H1 (cell line): ENCODE measurements at regions not wholly inside any gene's neighbourhood (a gene's known extent, or its start where the extent isn't known, plus 50 kb on each side); places are given as distances from the start of the nearest gene placed in this dataset.

Source experiments
- CTCF ChIA-PET: fragments of 300-600 bp; sonication (Branson Sonifier 250); formaldehyde crosslinking; loops from one replicate; lab custom pipeline; 2021; ENCODE audit not compliant: partially characterized antibody; lab: Charles Lee
- POLR2A ChIA-PET: fragments of 300-600 bp; sonication (Branson Sonifier 250); formaldehyde crosslinking; loops from one replicate; lab custom pipeline; 2021; ENCODE audit warnings: inconsistent platforms; ENCODE audit not compliant: partially characterized antibody; lab: Charles Lee
- DNase-seq, 2 experiments: peaks; one replicate each; pipeline versions ENCODE4 v3.0.0 to v3.0.0-alpha.2; 2010 to 2022; ENCODE audit warnings: low spot score in 2 of 2, low read depth in 1 of 2, mixed read lengths in 1 of 2
- FAIRE-seq: peaks from 2 replicates; lab custom pipeline; 2011; peaks lifted over from hg19 to GRCh38; lab: Jason Lieb, UNC
- H2AFZ ChIP-seq: 2 replicates; pipeline ENCODE4 v1.8.1; 2012; ENCODE audit warnings: low read length, inconsistent platforms
- H2AK5ac ChIP-seq: 2 replicates; pipeline ENCODE4 v1.6.1; 2013; ENCODE audit warnings: low read depth, low read length
- H2BK120ac ChIP-seq: replicated peaks from 2 replicates; pipeline ENCODE3; 2013; ENCODE audit warnings: low read depth, low read length, inconsistent platforms
- H2BK12ac ChIP-seq: 2 replicates; pipeline ENCODE4 v1.6.1; 2013; ENCODE audit warnings: low read depth, low read length
- H2BK15ac ChIP-seq: 2 replicates; pipeline ENCODE4 v1.6.1; 2013; ENCODE audit warnings: low read length
- H2BK20ac ChIP-seq: 2 replicates; pipeline ENCODE4 v1.6.1; 2013; ENCODE audit warnings: low read length
- H2BK5ac ChIP-seq: 2 replicates; pipeline ENCODE4 v1.6.1; 2013; ENCODE audit warnings: low read depth, low read length
- H3K14ac ChIP-seq: 2 replicates; pipeline ENCODE4 v1.6.1; 2013; ENCODE audit warnings: inconsistent platforms; ENCODE audit not compliant: insufficient read length
- H3K18ac ChIP-seq: 2 replicates; pipeline ENCODE4 v1.6.1; 2013; ENCODE audit warnings: low read length; ENCODE audit errors: extremely low read depth
- H3K23ac ChIP-seq: 2 replicates; pipeline ENCODE4 v1.6.1; 2013; ENCODE audit warnings: inconsistent platforms; ENCODE audit not compliant: insufficient read length
- H3K23me2 ChIP-seq: 2 replicates; pipeline ENCODE4 v1.6.1; 2013; ENCODE audit warnings: low read depth, low read length
- H3K27ac ChIP-seq: 2 replicates; pipeline ENCODE4 v1.6.1; 2011; ENCODE audit warnings: low read depth, low read length, inconsistent platforms
- H3K27me3 ChIP-seq, 4 experiments: replicated peaks in 1 of 4; 1 replicate in 1 of 4; 2 replicates in 3 of 4; pipeline versions ENCODE4 v1.6.1 to v1.8.1; 2011 to 2013; ENCODE audit warnings: low read length in 3 of 4, mild to moderate bottlenecking in 3 of 4, inconsistent platforms in 2 of 4, mixed read lengths in 2 of 4, moderate library complexity in 1 of 4; ENCODE audit not compliant: control insufficient read depth in 3 of 4, insufficient read depth in 3 of 4; ENCODE audit errors: extremely low read depth in 1 of 4
- H3K36me3 ChIP-seq, 4 experiments: 2 replicates each; pipeline versions ENCODE4 v1.6.1 to v1.8.1; 2011 to 2013; ENCODE audit warnings: mild to moderate bottlenecking in 4 of 4, low read length in 3 of 4, moderate library complexity in 2 of 4, control low read depth in 1 of 4, inconsistent platforms in 1 of 4; ENCODE audit not compliant: insufficient read depth in 4 of 4, control insufficient read depth in 2 of 4
- H3K4ac ChIP-seq: replicated peaks from 2 replicates; pipeline ENCODE3; 2013; ENCODE audit warnings: low read length, low read depth, mixed read lengths, inconsistent platforms; ENCODE audit not compliant: insufficient read length
- H3K4me1 ChIP-seq, 4 experiments: replicated peaks in 1 of 4; 1 replicate in 1 of 4; 2 replicates in 3 of 4; pipeline versions ENCODE4 v1.6.1 to v1.8.1; 2011 to 2013; ENCODE audit warnings: low read length in 3 of 4, inconsistent platforms in 2 of 4, mixed read lengths in 1 of 4; ENCODE audit not compliant: insufficient read depth in 4 of 4, control insufficient read depth in 3 of 4
- H3K4me2 ChIP-seq, 2 experiments: 2 replicates each; pipeline versions ENCODE4 v1.6.1 to v1.8.1; 2011 to 2013; ENCODE audit warnings: low read depth in 2 of 2, low read length in 2 of 2, control low read depth in 1 of 2, inconsistent platforms in 1 of 2, mild to moderate bottlenecking in 1 of 2; ENCODE audit not compliant: insufficient read depth in 1 of 2
- H3K4me3 ChIP-seq, 4 experiments: fragments of 200-600, 300-600 bp in 1 of 4; sonication (generic), shearing (Covaris generic), sonication (Bioruptor Twin) in 1 of 4; 2 replicates each; pipeline versions ENCODE4 v1.5.1 to v1.8.1; 2011 to 2016; ENCODE audit warnings: low read length in 4 of 4, low read depth in 3 of 4, control low read depth in 2 of 4, inconsistent platforms in 2 of 4, mild to moderate bottlenecking in 2 of 4, mixed read lengths in 1 of 4, moderate library complexity in 1 of 4; ENCODE audit not compliant: insufficient read depth in 2 of 4; ENCODE audit errors: extremely low read depth in 1 of 4
- H3K56ac ChIP-seq: replicated peaks from 2 replicates; pipeline ENCODE3; 2013; ENCODE audit warnings: low read depth, mild to moderate bottlenecking, mixed read lengths, low read length, inconsistent platforms; ENCODE audit not compliant: insufficient read length
- H3K79me1 ChIP-seq: 2 replicates; pipeline ENCODE4 v1.6.1; 2013; ENCODE audit warnings: low read depth, low read length, control low read depth
- H3K79me2 ChIP-seq, 2 experiments: 2 replicates each; pipeline versions ENCODE4 v1.6.1 to v1.8.1; 2012 to 2013; ENCODE audit warnings: low read length in 2 of 2, mild to moderate bottlenecking in 2 of 2, inconsistent platforms in 1 of 2; ENCODE audit not compliant: insufficient read depth in 2 of 2, control insufficient read depth in 1 of 2
- H3K9ac ChIP-seq, 4 experiments: replicated peaks in 1 of 4; 1 replicate in 1 of 4; 2 replicates in 3 of 4; pipeline versions ENCODE4 v1.6.1 to v1.8.1; 2011 to 2013; ENCODE audit warnings: low read depth in 3 of 4, low read length in 3 of 4, control low read depth in 2 of 4, mild to moderate bottlenecking in 2 of 4, moderate library complexity in 2 of 4, inconsistent platforms in 1 of 4; ENCODE audit errors: extremely low read depth in 1 of 4
- H3K9me3 ChIP-seq, 2 experiments: 2 replicates each; pipeline versions ENCODE4 v1.6.1 to v1.8.1; 2012 to 2013; ENCODE audit warnings: mild to moderate bottlenecking in 2 of 2, moderate library complexity in 2 of 2, control low read depth in 1 of 2, inconsistent platforms in 1 of 2, low read depth in 1 of 2, low read length in 1 of 2, mixed read lengths in 1 of 2; ENCODE audit not compliant: insufficient read depth in 2 of 2
- H4K20me1 ChIP-seq, 2 experiments: replicated peaks in 1 of 2; 2 replicates each; pipeline versions ENCODE3 to v1.8.1; 2011 to 2013; ENCODE audit warnings: inconsistent platforms in 2 of 2, low read length in 2 of 2, mild to moderate bottlenecking in 1 of 2; ENCODE audit not compliant: insufficient read depth in 2 of 2, control insufficient read depth in 1 of 2
- H4K5ac ChIP-seq: 2 replicates; pipeline ENCODE4 v1.6.1; 2013; ENCODE audit warnings: low read length, low read depth, mixed read lengths, inconsistent platforms; ENCODE audit not compliant: insufficient read length
- H4K8ac ChIP-seq: 2 replicates; pipeline ENCODE4 v1.8.0; 2013; ENCODE audit warnings: mild to moderate bottlenecking, moderate library complexity, low read length, inconsistent platforms; ENCODE audit not compliant: insufficient read depth; ENCODE audit errors: extremely low read depth
- H4K91ac ChIP-seq: replicated peaks from 2 replicates; pipeline ENCODE3; 2013; ENCODE audit warnings: low read length, mixed read lengths, inconsistent platforms; ENCODE audit not compliant: insufficient read length
- KDM5A ChIP-seq: fragments of 200-600 bp; IDR thresholded peaks from 2 replicates; pipeline ENCODE4 v1.7.1; 2012; ENCODE audit warnings: mild to moderate bottlenecking, low read length, inconsistent platforms, mixed read lengths
- PHF8 ChIP-seq: fragments of 200-600 bp; sonication (generic); conservative IDR thresholded peaks from 2 replicates; pipeline ENCODE4 v1.7.1; 2012; ENCODE audit warnings: low read depth, mild to moderate bottlenecking, inconsistent platforms, low read length, moderate library complexity
- RAD21 ChIP-seq, 2 experiments: IDR thresholded peaks in 1 of 2; conservative IDR thresholded peaks in 1 of 2; 2 replicates each; pipeline ENCODE4 v1.6.1; 2011; ENCODE audit warnings: low read depth in 2 of 2, low read length in 2 of 2, improper control_type of control experiment in 1 of 2, inconsistent platforms in 1 of 2, mild to moderate bottlenecking in 1 of 2, moderate library complexity in 1 of 2
- RBBP5 ChIP-seq: IDR thresholded peaks from 2 replicates; pipeline ENCODE4 v1.7.1; 2012; ENCODE audit warnings: low read depth, mild to moderate bottlenecking, inconsistent platforms, low read length, moderate library complexity, borderline replicate concordance
- SIX5 ChIP-seq: IDR thresholded peaks from 2 replicates; pipeline ENCODE4 v1.6.1; 2011; ENCODE audit warnings: mild to moderate bottlenecking, low read depth, low read length
- TBP ChIP-seq: IDR thresholded peaks from 2 replicates; pipeline ENCODE4 v1.6.1; 2011; ENCODE audit warnings: low read depth, low read length, improper control_type of control experiment
- TEAD4 ChIP-seq: IDR thresholded peaks from 2 replicates; pipeline ENCODE4 v1.6.1; 2012; ENCODE audit warnings: low read depth, low read length, inconsistent platforms, mixed read lengths
- YY1 ChIP-seq: IDR thresholded peaks from 2 replicates; pipeline ENCODE4 v1.6.1; 2011; ENCODE audit warnings: low read depth, mild to moderate bottlenecking, low read length
- WGBS, 2 experiments: shearing (Covaris generic) in 1 of 2; methylation state at CpG; one replicate each; pipeline versions ENCODE4 v1.1.6 to v1.1.7; 2013 to 2015; ENCODE audit warnings: low lambda C conversion rate in 2 of 2, mixed read lengths in 2 of 2, inconsistent platforms in 1 of 2, low coverage in 1 of 2, missing lambda C conversion rate in 1 of 2; ENCODE audit not compliant: insufficient replicate concordance in 2 of 2, insufficient coverage in 1 of 2, insufficient read length in 1 of 2; ENCODE audit errors: extremely low coverage in 1 of 2, missing lambda C conversion rate in 1 of 2; 5-methylcytosine and 5-hydroxymethylcytosine counted together
- TF ChIP-seq, protein P1 (sequence below): IDR thresholded peaks from 2 replicates; pipeline ENCODE4 v1.6.1; 2012; ENCODE audit warnings: inconsistent platforms

DNA sequence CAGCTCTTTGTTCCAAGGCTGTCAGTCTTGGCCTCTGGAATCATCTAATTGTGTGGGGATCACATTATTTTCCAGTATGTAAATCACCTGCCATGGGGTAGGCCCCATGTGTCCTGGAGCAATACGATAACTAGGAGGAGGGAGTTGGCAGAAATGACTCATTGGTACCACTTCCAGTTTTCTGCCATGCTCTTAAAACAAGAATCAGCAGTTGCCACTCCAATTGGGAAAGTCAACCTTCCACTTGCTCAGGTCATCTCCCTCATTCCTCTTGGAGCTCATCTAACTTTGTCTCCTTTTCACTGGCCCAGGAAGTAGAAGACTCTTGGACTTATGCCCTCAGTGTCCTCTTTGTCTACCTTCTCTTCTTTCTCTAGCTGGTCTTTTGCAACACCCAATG, 487.0 kb downstream of the SLC4A3 start:
- FAIRE-seq: no peak
- 92% methylated on average over 1 of the region's 1 CpG; no CpG with 5 or more reads in 1 of the 2 experiments for WGBS, 2 experiments
- no peak overlapping the region for H3K27ac ChIP-seq

More for the DNA sequence above, 487.0 kb downstream of the SLC4A3 start:
- no peak overlapping the region for H2BK15ac ChIP-seq
- no peak overlapping the region for H4K91ac ChIP-seq
- H3K9ac ChIP-seq: no peak overlapping the region
- no peak overlapping the region for H2AK5ac ChIP-seq
- H2AFZ ChIP-seq: no peak overlapping the region
- H3K56ac ChIP-seq: no peak overlapping the region
- no peak overlapping the region for H4K8ac ChIP-seq
- no peak overlapping the region for H3K4me3 ChIP-seq
- no peak overlapping the region for H2BK120ac ChIP-seq
- DNase-seq: no peak
- H3K14ac ChIP-seq: no peak overlapping the region
- H4K5ac ChIP-seq: no peak overlapping the region
- peaks cover 0 to 4% of the 10 kb centered on the region in 2 experiments; a peak in 2 of 4 replicates for H3K9me3 ChIP-seq
- no peaks in the 10 kb centered on the region; a peak in 1 of 8 replicates for H3K36me3 ChIP-seq
- no peak overlapping the region for H3K4me2 ChIP-seq
- no peak overlapping the region for H2BK20ac ChIP-seq
- TF ChIP-seq KDM5A (no peak), YY1 (no peak), RAD21 (IDR thresholded peaks at IDR 0.05 in 1 of 2, conservative IDR thresholded peaks at IDR 0.05 in 1 of 2; ENCODE audit: low read depth in 2 of 2, low read length in 2 of 2) (no peak), SIX5 (no peak), TEAD4 (no peak), RBBP5 (no peak), TBP (no peak), PHF8 (no peak)
- TF ChIP-seq, protein P1, sequence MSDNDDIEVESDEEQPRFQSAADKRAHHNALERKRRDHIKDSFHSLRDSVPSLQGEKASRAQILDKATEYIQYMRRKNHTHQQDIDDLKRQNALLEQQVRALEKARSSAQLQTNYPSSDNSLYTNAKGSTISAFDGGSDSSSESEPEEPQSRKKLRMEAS: no peak
- ChIA-PET POLR2A (no interaction called here), CTCF (interaction anchor here (0.9 kb wide), 1 partner anchor 60 kb away, joined by 5 read pairs; no protein-coding TSS in a partner anchor)
- H3K79me2 ChIP-seq: no peaks in the 10 kb centered on the region
- H2BK5ac ChIP-seq: no peak overlapping the region
- H3K23me2 ChIP-seq: peaks cover 4% of the 10 kb centered on the region; the same call in 1 of the 2 replicates
- no peak overlapping the region for H3K23ac ChIP-seq
- H3K18ac ChIP-seq: no peak overlapping the region
- no peak overlapping the region for H3K4ac ChIP-seq
- H3K27me3 ChIP-seq: no peaks in the 10 kb centered on the region
- H3K79me1 ChIP-seq: no peaks in the 10 kb centered on the region
- H4K20me1 ChIP-seq: no peaks in the 10 kb centered on the region
- H2BK12ac ChIP-seq: no peak overlapping the region
- no peaks in the 10 kb centered on the region for H3K4me1 ChIP-seq
